ENCODE measurements at regions not wholly inside any gene's neighbourhood (a gene's known extent, or its start where the extent isn't known, plus 50 kb on each side); places are given as distances from the start of the nearest gene placed in this dataset.

DNA sequence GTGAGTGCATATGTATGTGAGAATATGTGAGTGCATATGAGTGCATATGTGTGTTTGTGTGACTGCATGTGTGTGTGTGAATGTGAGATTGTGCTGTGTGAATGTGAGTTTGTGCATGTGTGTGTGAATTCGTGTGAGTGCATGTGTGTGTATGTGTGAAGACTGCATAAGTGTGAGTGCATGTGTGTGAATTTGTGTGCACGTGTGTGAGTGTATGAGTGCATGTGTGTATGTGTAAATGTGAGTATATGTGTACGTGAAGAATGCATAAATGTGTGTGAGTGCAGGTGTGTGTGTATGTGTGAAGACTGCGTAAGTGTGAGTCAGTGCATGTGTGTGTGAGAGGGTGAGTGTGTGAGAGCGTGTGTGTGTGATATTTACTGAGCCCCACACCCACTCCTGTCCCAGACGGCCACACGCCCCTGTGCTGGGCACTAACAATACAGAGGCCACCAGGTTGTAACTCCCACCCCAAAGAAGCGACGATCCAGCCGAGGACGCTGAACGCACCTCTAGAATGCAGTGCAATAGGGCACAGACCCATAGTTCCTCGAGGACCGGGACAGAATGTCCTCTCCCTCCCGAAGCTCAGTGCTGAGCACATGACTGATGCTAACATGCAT lies 97.8 kb downstream of the C16orf95 start:
- DNase-seq, result no peak

DNA sequence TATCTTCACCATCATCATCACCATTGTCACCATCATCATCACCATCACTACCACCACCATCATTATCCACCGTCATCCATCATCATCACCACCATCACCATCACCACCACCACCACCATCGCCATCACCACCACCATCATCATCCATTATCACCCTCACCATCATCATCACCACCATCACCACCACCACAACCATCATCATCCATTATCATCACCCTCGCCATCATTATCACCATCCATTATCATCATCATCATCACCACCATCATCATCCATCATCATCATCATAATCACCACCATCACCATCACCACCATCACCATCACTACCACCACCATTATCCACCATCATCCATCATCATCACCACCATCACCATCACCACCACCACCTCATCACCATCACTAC lies 95.6 kb downstream of the C16orf95 start:
- DNase-seq, result no peak

DNA sequence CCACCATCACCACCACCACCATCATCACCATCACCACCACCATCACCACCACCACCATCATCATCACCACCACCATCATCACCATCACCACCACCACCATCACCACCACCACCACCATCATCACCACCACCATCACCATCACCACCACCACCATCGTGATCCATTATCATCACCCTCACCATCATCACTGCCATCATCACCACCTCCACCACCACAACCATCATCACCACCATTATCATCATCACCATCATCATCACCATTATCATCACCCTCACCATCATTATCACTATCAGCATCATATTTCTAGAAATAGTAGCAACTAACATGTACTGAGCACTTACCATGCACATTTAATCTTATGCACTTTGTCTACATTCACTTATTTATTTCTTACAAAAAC lies 94.9 kb downstream of the C16orf95 start:
- no peak for DNase-seq

DNA sequence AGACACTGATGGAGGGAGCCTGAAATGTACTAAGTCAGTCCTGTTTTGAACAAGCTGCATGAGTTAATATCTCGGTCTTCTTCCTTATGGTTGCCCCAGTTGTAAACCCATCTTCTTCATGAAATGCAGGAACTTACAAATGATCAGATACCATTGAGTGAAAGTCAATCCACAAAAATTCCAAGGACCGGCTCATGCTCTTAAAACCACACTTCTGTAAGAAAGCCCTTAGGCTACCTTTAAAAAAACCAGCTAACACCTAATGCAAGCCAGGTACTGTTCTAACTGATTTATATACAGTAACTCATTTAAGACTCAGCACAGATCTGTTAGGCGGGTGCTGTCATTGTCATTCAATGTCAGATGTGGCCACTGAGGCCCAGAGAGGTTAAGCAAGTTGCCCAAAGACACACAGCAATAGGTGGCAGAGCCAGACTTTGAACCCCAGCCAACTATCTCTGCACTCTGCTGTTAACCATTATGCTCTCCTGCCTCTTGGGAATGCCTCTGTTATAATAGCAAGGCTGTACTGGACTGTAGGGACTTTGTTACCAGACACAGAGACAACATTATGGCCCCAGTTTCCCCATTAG lies 93.4 kb downstream of the C16orf95 start:
- DNase-seq, result no peak

DNA sequence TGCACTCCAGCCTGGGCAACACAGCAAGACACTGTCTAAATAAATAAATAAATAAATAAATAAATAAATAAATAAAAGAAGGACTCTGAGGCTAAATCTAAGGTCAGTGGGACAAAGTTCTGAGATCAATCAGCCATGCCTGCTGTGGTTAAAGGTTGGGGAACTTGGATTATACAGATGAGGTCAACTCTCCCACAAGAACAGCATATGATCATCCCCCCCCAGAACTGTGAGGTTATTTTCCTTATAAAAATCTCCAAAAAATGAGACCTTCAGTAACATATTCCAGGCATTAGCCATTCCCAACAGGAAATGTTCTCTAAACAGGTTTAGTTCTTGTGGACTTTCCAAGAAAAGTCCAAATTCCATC lies 90.3 kb downstream of the C16orf95 start:
- DNase-seq, result no peak

DNA sequence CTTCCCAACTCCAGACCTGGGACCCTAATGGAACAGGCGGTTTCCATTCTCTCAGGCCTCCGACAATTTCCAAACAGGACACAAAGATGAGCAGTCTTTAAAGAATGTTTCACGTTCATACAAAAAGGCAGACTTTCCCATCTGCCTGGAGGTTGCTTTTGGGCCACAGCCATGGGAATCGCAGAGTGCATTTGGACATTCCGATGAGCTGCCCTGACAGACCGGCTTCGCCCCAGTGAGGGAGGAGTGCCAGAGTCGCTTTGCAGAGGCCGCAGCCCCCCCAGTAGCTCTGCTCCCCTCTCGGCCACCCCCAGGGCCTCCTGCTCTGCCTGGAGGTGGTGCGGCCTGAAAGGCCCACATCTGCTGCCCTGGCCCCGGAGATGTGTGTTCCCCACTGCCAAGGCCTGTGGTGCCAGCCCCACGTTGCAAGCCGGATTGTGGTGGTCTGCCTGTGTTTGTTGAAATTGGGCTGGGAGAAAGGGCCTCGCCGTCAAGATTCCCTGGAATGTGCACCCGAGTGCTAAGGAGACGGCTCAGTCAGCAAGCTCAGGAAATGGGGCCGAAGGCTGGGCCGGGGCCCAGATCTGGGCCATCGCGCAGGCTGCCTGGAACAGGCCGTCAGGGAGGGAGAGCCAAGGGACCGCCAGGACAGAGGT lies 89.8 kb downstream of the C16orf95 start:
- DNase-seq, result no peak

DNA sequence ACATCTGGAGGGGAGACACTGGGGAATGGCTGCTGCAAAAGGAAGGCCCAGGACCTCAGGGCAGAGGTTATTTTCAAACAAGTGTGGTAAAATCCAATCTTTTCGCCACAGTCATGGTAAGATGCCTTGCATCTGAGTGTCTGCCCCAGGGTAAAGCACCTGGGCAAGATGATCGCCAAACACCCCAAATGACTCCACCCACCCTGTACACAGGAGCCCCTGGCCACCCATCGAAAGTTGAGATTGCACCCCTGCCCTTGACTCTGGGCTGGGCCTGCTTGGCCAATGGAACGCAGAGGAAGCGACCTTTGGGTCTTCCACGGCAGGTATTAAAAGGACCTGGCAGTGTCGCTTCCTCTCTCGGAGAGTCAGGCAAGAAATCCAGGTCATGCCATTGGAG lies 88.8 kb downstream of the C16orf95 start:
- DNase-seq, result no peak

GRCh38 chr16:87229230-87230188 lies 87.7 kb downstream of the C16orf95 start:
- DNase-seq, result no peak

DNA sequence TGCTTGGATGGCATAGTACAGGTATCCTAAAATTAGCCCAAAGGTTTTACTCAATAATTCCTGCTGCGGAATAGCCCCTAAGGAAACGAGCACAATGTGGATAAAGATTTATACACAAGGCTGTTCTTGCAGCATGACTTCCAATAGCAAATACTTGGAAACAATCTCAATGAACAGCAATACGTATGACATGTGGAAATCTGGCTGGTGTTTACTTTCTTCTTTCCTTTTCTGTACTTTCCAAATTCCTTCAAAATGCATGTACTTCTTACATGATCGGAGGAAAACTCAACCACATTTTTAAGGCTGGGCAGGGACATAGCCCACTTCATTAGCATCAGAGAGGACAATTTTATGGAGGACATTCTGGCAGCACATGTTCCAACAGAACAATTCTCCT lies 86.6 kb downstream of the C16orf95 start:
- DNase-seq, result no peak

- DNase-seq, result no peak
Observed at GRCh38 chr16:87231295-87231694, 85.9 kb downstream of the C16orf95 start.

DNA sequence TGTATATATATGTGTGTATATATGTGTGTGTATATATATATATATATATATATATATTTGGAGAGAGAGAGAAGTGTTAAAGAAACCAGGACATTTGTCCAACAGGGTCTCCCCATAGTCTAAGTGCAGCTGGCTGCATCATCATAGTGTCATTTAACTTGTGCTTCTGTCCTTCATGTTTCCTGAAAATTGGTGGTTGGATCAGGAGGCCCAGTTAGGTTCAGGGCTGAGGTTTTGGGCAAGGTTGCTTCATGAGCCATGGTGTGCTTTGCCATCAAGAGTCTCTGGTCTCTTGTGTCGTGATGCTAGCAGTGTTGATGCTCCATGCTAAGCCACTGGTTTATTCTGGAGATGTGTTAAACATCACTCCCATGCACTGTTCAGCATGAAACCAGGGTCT lies 85.3 kb downstream of the C16orf95 start:
- no peak for DNase-seq

DNA sequence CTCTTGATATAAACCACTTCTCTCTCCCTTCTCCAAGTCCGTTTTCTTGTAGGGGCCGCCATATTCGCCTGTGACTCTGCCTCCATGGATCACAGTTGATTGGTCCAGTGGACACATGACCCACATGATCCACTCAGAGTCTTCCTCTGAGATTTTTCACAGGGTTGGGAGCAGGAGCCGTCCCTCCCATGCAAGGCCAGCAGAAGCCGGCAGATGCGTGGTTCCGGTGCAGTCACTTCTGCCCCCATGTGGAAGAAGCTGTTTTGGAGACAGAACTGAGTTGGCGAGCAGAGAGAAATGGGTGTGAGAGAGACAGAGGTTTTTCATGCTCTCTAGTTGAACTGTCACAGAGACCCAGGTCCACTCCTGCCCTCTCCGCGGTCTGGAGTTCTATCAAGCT lies 83.3 kb downstream of the C16orf95 start:
- DNase-seq, result no peak

GRCh38 chr16:87234601-87235000 lies 82.6 kb downstream of the C16orf95 start:
- DNase-seq, result no peak

- DNase-seq, result no peak
Observed at GRCh38 chr16:87235810-87236515, 81.2 kb downstream of the C16orf95 start.

DNA sequence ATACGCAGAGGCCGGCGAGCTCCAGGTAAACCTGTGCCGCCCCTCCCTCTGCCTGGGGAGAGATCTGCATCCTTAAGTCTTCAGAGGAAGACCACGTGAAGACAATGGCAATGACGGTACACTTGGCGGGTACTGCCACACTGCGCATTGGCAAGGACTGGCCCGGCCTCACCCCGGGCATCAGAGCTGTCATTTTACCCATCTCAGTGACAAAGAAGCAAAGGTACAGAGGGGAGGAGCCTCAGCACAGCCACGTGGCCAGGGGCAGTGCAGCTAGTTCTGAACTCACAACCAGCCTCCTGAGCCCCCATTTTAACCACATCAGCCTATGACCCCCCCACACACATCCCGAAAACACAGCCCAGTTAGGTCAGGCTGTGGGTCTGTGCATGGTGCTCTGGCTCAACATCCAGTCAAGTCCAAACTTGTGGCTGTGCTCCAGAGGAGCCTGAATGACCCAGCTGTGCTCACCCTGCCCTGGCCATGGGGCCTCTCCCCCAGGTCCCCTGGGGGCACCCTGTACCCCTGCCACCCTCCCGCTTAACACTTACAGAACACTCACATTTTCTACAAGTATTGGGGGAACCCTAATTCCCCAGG lies 80.6 kb downstream of the C16orf95 start:
- no peak for DNase-seq

DNA sequence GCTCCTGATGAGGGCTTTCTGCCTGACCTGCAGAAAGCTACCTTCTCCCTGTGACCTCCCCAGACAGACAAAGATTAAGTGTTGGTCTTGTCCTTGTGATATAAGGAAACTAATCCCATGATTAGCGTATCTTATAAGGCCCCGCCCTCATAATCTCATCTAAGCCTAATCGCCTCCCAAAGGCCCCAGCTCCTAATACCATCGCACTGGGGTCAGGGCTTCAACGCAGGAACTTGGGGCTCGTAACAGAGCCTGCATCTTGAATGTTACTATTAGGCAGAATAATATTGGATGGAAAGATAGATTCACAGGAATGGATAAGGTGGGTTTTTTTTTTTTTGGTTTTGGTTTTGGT lies 78.9 kb downstream of the C16orf95 start:
- no peak for DNase-seq

DNA sequence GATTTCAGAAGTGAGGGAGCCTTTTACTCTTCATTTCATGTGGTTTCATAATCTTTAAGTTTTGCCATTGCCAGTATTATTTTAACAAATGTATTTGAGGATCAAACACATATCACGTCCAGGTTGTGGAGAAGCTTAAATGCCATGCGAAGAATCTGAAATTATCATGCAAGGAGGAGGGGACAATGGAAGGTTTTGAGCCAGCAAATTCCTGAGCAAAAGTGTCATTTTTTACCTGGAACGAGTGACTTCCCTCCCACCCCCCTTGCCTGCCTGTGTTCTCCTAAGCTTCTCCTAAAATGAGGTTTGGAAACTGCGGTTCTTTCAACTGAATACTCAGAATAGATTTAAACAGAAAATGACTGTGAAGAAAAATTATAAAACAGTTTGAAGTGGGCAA lies 77.6 kb downstream of the C16orf95 start:
- no peak for DNase-seq

DNA sequence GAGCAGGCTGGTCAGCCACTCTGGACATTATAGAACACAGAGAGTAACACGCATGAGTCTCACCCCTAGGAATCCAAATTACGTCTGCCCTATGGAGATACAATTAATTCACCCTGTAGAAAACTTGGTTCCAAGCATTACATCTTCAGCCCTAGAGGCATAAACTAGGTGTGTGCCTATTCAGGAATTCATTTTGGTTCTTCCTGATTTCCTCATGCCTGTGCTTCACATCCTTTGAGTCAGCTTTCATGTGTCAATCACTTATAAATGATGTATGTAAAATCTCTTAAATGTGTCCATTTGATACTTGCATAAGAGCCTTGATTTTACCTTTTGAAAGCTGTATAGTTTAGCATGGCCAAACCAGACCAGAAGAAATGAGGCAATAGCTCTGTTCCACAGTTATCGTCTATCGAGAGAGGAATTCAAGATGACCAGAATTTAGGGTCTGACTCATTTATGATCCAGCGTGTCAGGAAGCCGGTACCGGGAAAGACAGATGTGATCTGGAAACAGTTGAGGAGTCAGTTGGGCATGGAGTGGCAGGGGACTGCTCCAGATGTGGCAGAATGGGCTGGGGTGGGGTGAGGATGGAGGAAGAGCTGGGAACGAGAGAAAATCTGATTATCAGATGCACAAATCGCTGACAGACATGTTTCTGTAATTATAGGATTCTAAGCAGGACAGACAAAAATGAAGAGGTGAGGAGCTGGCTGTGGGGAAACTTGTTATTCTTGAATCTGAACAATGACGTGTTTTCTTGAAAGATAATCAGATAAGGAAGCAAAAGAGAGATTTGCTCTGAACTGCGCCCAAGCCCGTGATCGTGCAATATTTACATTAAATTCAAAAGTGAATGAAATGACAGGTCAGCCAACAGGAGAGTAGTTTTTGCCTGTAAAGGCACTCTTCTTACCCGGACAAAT lies 76.7 kb downstream of the C16orf95 start:
- no peak for DNase-seq

DNA sequence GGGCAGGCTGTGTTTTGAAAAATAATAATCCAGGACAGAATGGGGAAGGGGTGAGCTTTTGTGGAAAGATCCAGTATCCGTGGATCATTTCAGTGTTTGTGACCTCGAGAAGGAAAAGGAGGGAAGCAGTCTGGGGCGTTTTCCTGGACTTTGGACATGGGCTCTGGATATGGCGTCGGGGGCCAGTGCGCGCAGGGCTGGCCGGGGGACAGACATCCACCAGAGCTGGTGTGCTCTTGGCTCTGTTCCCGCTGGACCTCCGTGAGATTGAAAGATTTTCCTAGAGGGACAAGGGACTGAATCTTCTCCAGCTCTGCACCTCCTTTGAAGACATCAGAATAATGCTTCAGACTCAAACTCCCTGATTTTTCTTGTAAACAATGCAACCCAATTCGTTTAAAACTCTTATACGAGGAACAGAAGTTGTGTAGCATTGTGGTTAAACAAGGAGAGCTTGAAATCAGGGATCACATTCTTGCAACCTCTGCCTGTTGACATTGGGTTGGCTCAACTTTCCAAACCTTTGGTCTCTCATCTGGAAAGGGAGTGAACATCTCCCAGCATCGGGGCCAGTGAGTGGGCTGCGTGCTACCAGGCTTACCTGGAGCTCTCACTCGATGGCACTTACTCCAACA lies 75.9 kb downstream of the C16orf95 start:
- DNase-seq, result no peak

DNA sequence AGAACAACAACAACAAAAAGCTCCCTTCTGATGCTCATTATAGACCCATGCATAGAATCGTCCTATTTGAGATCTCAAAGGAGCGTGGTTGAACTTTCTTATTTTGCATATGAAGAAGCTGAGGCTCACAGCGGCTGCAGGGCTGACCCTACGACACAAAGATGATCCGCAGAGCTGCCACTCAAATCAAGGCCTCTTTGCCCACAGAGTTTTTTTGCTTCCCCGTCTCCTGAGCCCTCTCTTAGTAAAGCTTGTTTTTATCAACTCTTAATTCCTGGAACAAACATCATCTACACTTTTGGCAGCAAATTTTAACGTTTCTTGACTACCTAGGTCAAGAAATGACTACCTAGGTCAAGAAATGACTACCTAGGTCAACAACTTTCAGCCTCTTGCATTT lies 73.7 kb downstream of the C16orf95 start:
- DNase-seq, result no peak

- DNase-seq, result no peak
Observed at GRCh38 chr16:87244636-87245197, 72.5 kb downstream of the C16orf95 start.

Measured in suppressor macrophage treated with lipopolysaccharide for 4 hours (primary cell).